ENCODE measurements at regions not wholly inside any gene's neighbourhood (a gene's known extent, or its start where the extent isn't known, plus 50 kb on each side); places are given as distances from the start of the nearest gene placed in this dataset.
"Not testable (repeated sequence)": the region's sequence is repeated elsewhere in the genome, so short reads cannot be mapped to it uniquely, and the experiment has no call there.

- H3K4me3 Mint-ChIP-seq, result no peak overlapping the region
- POLR2A ChIA-PET, result no interaction called here
- DNase-seq, result no peak
- ATAC-seq, result no peak
- no peaks in the 10 kb centered on the region for H3K36me3 Mint-ChIP-seq
- H3K27me3 Mint-ChIP-seq, result no peaks in the 10 kb centered on the region
- H3K4me1 Mint-ChIP-seq, result no peaks in the 10 kb centered on the region
- peak overlapping the region in 1 of 10 donors; percentile 29 for H3K27ac Mint-ChIP-seq
- peaks cover 0 to 3% (median 0%) of the 10 kb centered on the region in 9 donors for H3K9me3 Mint-ChIP-seq
Observed at GRCh38 chr12:84492351-84492883, 420.2 kb downstream of the SLC6A15 start.

- H3K4me1 Mint-ChIP-seq, result no peaks in the 10 kb centered on the region
- H3K27me3 Mint-ChIP-seq, result no peaks in the 10 kb centered on the region
- H3K4me3 Mint-ChIP-seq, result no peak overlapping the region
- peaks cover 0 to 4% (median 0%) of the 10 kb centered on the region in 9 donors for H3K9me3 Mint-ChIP-seq
- DNase-seq (no peak), ATAC-seq (no peak)
- POLR2A ChIA-PET, result no interaction called here
- H3K27ac Mint-ChIP-seq, result no peak overlapping the region
- H3K36me3 Mint-ChIP-seq, result no peaks in the 10 kb centered on the region
Observed at GRCh38 chr12:84484798-84485197, 427.8 kb downstream of the SLC6A15 start.

GRCh38 chr12:84480803-84481202, 431.8 kb downstream of the SLC6A15 start:
- H3K4me3 Mint-ChIP-seq, result no peak overlapping the region
- no peaks in the 10 kb centered on the region for H3K36me3 Mint-ChIP-seq
- DNase-seq, result no peak
- POLR2A ChIA-PET, result no interaction called here
- H3K9me3 Mint-ChIP-seq, result peaks cover 0 to 7% (median 0%) of the 10 kb centered on the region in 9 donors
- H3K4me1 Mint-ChIP-seq, result no peaks in the 10 kb centered on the region
- H3K27me3 Mint-ChIP-seq, result no peaks in the 10 kb centered on the region
- H3K27ac Mint-ChIP-seq, result no peak overlapping the region
- ATAC-seq, result no peak

GRCh38 chr12:84470361-84470760, 442.2 kb downstream of the SLC6A15 start:
- no peak overlapping the region for H3K4me3 Mint-ChIP-seq
- peaks cover 0 to 10% (median 3%) of the 10 kb centered on the region in 9 donors for H3K9me3 Mint-ChIP-seq
- peaks cover 0 to 3% (median 0%) of the 10 kb centered on the region in 5 donors for H3K27me3 Mint-ChIP-seq
- DNase-seq, result no peak
- no peak for ATAC-seq
- no peaks in the 10 kb centered on the region for H3K4me1 Mint-ChIP-seq
- no peak overlapping the region for H3K27ac Mint-ChIP-seq
- no peaks in the 10 kb centered on the region for H3K36me3 Mint-ChIP-seq
- POLR2A ChIA-PET, result no interaction called here

- Mint-ChIP-seq H3K36me3 (no peaks in the 10 kb centered on the region), H3K27me3 (no peaks in the 10 kb centered on the region), H3K4me3 (no peak overlapping the region), H3K27ac (no peak overlapping the region), H3K4me1 (no peaks in the 10 kb centered on the region), H3K9me3 (peaks cover 0 to 8% (median 0%) of the 10 kb centered on the region in 9 donors)
- POLR2A ChIA-PET, result no interaction called here
- no peak for DNase-seq
- no peak for ATAC-seq
Observed at GRCh38 chr12:84464616-84465015, 448.0 kb downstream of the SLC6A15 start.

GRCh38 chr12:84463741-84464495, 448.7 kb downstream of the SLC6A15 start:
- ATAC-seq, result no peak
- DNase-seq, result no peak
- no peaks in the 10 kb centered on the region for H3K36me3 Mint-ChIP-seq
- POLR2A ChIA-PET, result no interaction called here
- no peaks in the 10 kb centered on the region for H3K27me3 Mint-ChIP-seq
- peaks cover 0 to 8% (median 0%) of the 10 kb centered on the region in 9 donors for H3K9me3 Mint-ChIP-seq
- H3K27ac Mint-ChIP-seq, result no peak overlapping the region
- H3K4me3 Mint-ChIP-seq, result no peak overlapping the region
- H3K4me1 Mint-ChIP-seq, result no peaks in the 10 kb centered on the region

- no peaks in the 10 kb centered on the region for H3K4me1 Mint-ChIP-seq
- H3K4me3 Mint-ChIP-seq, result no peak overlapping the region
- ATAC-seq, result no peak
- no peak overlapping the region for H3K27ac Mint-ChIP-seq
- no peaks in the 10 kb centered on the region for H3K27me3 Mint-ChIP-seq
- H3K36me3 Mint-ChIP-seq, result no peaks in the 10 kb centered on the region
- H3K9me3 Mint-ChIP-seq, result peaks cover 0 to 8% (median 0%) of the 10 kb centered on the region in 9 donors
- no peak for DNase-seq
- POLR2A ChIA-PET, result no interaction called here
Observed at GRCh38 chr12:84455598-84455997, 457.0 kb downstream of the SLC6A15 start.

- DNase-seq, H3K4me3 Mint-ChIP-seq, H3K4me1 Mint-ChIP-seq, ATAC-seq, H3K27me3 Mint-ChIP-seq, H3K27ac Mint-ChIP-seq, H3K36me3 Mint-ChIP-seq, POLR2A ChIA-PET, H3K9me3 Mint-ChIP-seq: not testable (repeated sequence)
Observed at GRCh38 chr12:84446478-84446877, 466.1 kb downstream of the SLC6A15 start.

- ATAC-seq (no peak), DNase-seq (no peak)
- Mint-ChIP-seq H3K4me3 (no peak overlapping the region), H3K27me3 (no peaks in the 10 kb centered on the region), H3K36me3 (no peaks in the 10 kb centered on the region), H3K9me3 (peaks cover 0 to 4% (median 0%) of the 10 kb centered on the region in 9 donors), H3K4me1 (no peaks in the 10 kb centered on the region), H3K27ac (no peak overlapping the region)
- POLR2A ChIA-PET, result no interaction called here
Observed at GRCh38 chr12:84436134-84436533, 476.5 kb downstream of the SLC6A15 start.

- Mint-ChIP-seq H3K9me3 (peaks cover 0 to 4% (median 0%) of the 10 kb centered on the region in 9 donors), H3K27me3 (no peaks in the 10 kb centered on the region), H3K27ac (no peak overlapping the region), H3K36me3 (no peaks in the 10 kb centered on the region), H3K4me1 (no peaks in the 10 kb centered on the region), H3K4me3 (no peak overlapping the region)
- ATAC-seq (no peak), DNase-seq (no peak)
- POLR2A ChIA-PET, result no interaction called here
Observed at GRCh38 chr12:84435682-84436081, 476.9 kb downstream of the SLC6A15 start.

GRCh38 chr12:84422340-84422739, 490.3 kb downstream of the SLC6A15 start:
- H3K9me3 Mint-ChIP-seq, result peaks cover 0 to 4% (median 0%) of the 10 kb centered on the region in 9 donors
- no peak overlapping the region for H3K27ac Mint-ChIP-seq
- ATAC-seq (no peak), DNase-seq (no peak)
- POLR2A ChIA-PET, result no interaction called here
- H3K27me3 Mint-ChIP-seq, result no peaks in the 10 kb centered on the region
- H3K36me3 Mint-ChIP-seq, result no peaks in the 10 kb centered on the region
- no peaks in the 10 kb centered on the region for H3K4me1 Mint-ChIP-seq
- H3K4me3 Mint-ChIP-seq, result no peak overlapping the region

GRCh38 chr12:84421103-84421502, 491.5 kb downstream of the SLC6A15 start:
- Mint-ChIP-seq H3K4me1 (no peaks in the 10 kb centered on the region), H3K27me3 (no peaks in the 10 kb centered on the region), H3K9me3 (peaks cover 0 to 4% (median 0%) of the 10 kb centered on the region in 9 donors), H3K4me3 (no peak overlapping the region), H3K27ac (no peak overlapping the region), H3K36me3 (no peaks in the 10 kb centered on the region)
- DNase-seq (no peak), ATAC-seq (no peak)
- POLR2A ChIA-PET, result no interaction called here

- Mint-ChIP-seq H3K4me1 (no peaks in the 10 kb centered on the region), H3K4me3 (no peak overlapping the region), H3K27me3 (no peaks in the 10 kb centered on the region), H3K36me3 (no peaks in the 10 kb centered on the region), H3K9me3 (peaks cover 0 to 5% (median under 1%) of the 10 kb centered on the region in 9 donors), H3K27ac (no peak overlapping the region)
- DNase-seq (no peak), ATAC-seq (no peak)
- POLR2A ChIA-PET, result no interaction called here
Observed at GRCh38 chr12:84416626-84417025, 496.0 kb downstream of the SLC6A15 start.

GRCh38 chr12:84415946-84416345, 496.7 kb downstream of the SLC6A15 start:
- Mint-ChIP-seq H3K36me3 (no peaks in the 10 kb centered on the region), H3K4me3 (no peak overlapping the region), H3K9me3 (peaks cover 0 to 11% (median 1%) of the 10 kb centered on the region in 9 donors), H3K27ac (no peak overlapping the region), H3K27me3 (no peaks in the 10 kb centered on the region), H3K4me1 (no peaks in the 10 kb centered on the region)
- POLR2A ChIA-PET, result no interaction called here
- ATAC-seq (no peak), DNase-seq (no peak)
